Gastrocnemius medialis (tissue), 4 donors: ENCODE measurements at regions not wholly inside any gene's neighbourhood (a gene's known extent, or its start where the extent isn't known, plus 50 kb on each side); places are given as distances from the start of the nearest gene placed in this dataset.

Source experiments
- ATAC-seq, 2 donors: fragments of 150-250 bp; one replicate each; pipeline ENCODE4 v1.9.1; 2016
- DNase-seq, 2 donors: peaks; one replicate each; pipeline ENCODE4 v3.0.0-alpha.2; 2019
- H3K27ac ChIP-seq, 4 donors: fragments of 200-600 bp; sonication (generic); 1 replicate in 1 of 4; 2 replicates in 3 of 4; pipeline ENCODE4 v1.5.1; 2016 to 2018; ENCODE audit warnings: mild to moderate bottlenecking in 2 of 4, moderate library complexity in 1 of 4
- H3K27me3 ChIP-seq, 3 donors: fragments of 200-600 bp; sonication (generic) in 2 of 3; 1 replicate in 1 of 3; 2 replicates in 2 of 3; pipeline versions ENCODE4 v1.5.1 to v1.6.0; 2016 to 2019; ENCODE audit warnings: mild to moderate bottlenecking in 1 of 3, moderate library complexity in 1 of 3
- H3K36me3 ChIP-seq, 2 donors: fragments of 200-600 bp; sonication (generic) in 1 of 2; one replicate each; pipeline ENCODE4 v1.5.1; 2017 to 2018
- H3K4me1 ChIP-seq, 2 donors: fragments of 200-600 bp; sonication (generic) in 1 of 2; one replicate each; pipeline ENCODE4 v1.5.1; 2016 to 2017; ENCODE audit warnings: mild to moderate bottlenecking in 2 of 2
- H3K4me3 ChIP-seq, 4 donors: fragments of 200-600 bp; sonication (generic) in 3 of 4; 1 replicate in 1 of 4; 2 replicates in 3 of 4; pipeline ENCODE4 v1.5.1; 2016 to 2019; ENCODE audit warnings: mild to moderate bottlenecking in 2 of 4
- H3K9me3 ChIP-seq, 3 donors: fragments of 200-600 bp; sonication (generic) in 2 of 3; 1 replicate in 1 of 3; 2 replicates in 2 of 3; pipeline ENCODE4 v1.5.1; 2016 to 2019
- POLR2A ChIP-seq, 2 donors: fragments of 450-650 bp; IDR thresholded peaks; one replicate each; pipeline ENCODE4 v1.6.1; 2017; ENCODE audit warnings: antibody characterized with exemption in 2 of 2, mild to moderate bottlenecking in 2 of 2, moderate library complexity in 2 of 2
- in situ Hi-C, 4 donors: fragments of 200-750 bp; cut with MboI; loops; one replicate each; pipeline versions ENCODE4 v1.15.0 to v1.8.0; 2017; ENCODE audit warnings: low sequenced_read_pairs in 4 of 4
- intact Hi-C: fragments of 100-400 bp; cut with DNase I; formaldehyde crosslinking; loops from one replicate; pipeline ENCODE4 v1.15.1; 2023; ENCODE audit warnings: low total_unique reads
- TF ChIP-seq, protein P1 (sequence below), 5 experiments: fragments of 450-650 bp in 3 of 5; fragments of 200-600 bp in 2 of 5; sonication (generic) in 2 of 5; IDR thresholded peaks in 4 of 5; conservative IDR thresholded peaks in 1 of 5; 1 replicate in 4 of 5; 2 replicates in 1 of 5; pipeline ENCODE4 v1.5.1; 2016 to 2019; ENCODE audit warnings: antibody characterized with exemption in 5 of 5, mild to moderate bottlenecking in 3 of 5, moderate library complexity in 3 of 5

DNA sequence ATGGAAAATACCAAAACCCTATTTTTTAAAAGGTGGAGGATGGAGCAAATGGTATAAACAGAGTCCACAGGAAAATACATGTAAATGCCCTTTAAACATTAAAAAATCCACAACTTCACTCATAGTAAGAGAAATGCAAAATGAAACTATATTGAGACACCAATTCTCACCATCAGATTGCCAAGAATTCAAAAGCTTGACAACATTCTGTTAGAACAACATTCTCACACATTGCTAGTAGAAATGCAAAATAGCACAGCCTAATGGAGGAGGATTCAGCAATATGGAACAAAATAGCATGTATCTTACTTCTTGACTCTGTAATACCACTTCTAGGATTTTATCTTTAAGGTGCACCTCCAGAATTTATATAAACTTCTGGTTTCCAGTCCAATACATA is 351.8 kb downstream of the NXPE2 start:
- ATAC-seq: no peak
- no peaks in the 10 kb centered on the region for H3K36me3 ChIP-seq
- in situ Hi-C loops: no loop called here
- TF ChIP-seq, protein P1, sequence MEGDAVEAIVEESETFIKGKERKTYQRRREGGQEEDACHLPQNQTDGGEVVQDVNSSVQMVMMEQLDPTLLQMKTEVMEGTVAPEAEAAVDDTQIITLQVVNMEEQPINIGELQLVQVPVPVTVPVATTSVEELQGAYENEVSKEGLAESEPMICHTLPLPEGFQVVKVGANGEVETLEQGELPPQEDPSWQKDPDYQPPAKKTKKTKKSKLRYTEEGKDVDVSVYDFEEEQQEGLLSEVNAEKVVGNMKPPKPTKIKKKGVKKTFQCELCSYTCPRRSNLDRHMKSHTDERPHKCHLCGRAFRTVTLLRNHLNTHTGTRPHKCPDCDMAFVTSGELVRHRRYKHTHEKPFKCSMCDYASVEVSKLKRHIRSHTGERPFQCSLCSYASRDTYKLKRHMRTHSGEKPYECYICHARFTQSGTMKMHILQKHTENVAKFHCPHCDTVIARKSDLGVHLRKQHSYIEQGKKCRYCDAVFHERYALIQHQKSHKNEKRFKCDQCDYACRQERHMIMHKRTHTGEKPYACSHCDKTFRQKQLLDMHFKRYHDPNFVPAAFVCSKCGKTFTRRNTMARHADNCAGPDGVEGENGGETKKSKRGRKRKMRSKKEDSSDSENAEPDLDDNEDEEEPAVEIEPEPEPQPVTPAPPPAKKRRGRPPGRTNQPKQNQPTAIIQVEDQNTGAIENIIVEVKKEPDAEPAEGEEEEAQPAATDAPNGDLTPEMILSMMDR (IDR thresholded peaks at IDR 0.05 in 4 of 5, conservative IDR thresholded peaks at IDR 0.05 in 1 of 5): no peak
- no peak for TF ChIP-seq POLR2A (IDR thresholded peaks at IDR 0.05)
- H3K9me3 ChIP-seq: no peaks in the 10 kb centered on the region
- H3K4me1 ChIP-seq: no peaks in the 10 kb centered on the region
- no peak overlapping the region for H3K27ac ChIP-seq
- no peaks in the 10 kb centered on the region for H3K27me3 ChIP-seq
- intact Hi-C loops: no loop called here
- no peak for DNase-seq
- no peak overlapping the region for H3K4me3 ChIP-seq

DNA sequence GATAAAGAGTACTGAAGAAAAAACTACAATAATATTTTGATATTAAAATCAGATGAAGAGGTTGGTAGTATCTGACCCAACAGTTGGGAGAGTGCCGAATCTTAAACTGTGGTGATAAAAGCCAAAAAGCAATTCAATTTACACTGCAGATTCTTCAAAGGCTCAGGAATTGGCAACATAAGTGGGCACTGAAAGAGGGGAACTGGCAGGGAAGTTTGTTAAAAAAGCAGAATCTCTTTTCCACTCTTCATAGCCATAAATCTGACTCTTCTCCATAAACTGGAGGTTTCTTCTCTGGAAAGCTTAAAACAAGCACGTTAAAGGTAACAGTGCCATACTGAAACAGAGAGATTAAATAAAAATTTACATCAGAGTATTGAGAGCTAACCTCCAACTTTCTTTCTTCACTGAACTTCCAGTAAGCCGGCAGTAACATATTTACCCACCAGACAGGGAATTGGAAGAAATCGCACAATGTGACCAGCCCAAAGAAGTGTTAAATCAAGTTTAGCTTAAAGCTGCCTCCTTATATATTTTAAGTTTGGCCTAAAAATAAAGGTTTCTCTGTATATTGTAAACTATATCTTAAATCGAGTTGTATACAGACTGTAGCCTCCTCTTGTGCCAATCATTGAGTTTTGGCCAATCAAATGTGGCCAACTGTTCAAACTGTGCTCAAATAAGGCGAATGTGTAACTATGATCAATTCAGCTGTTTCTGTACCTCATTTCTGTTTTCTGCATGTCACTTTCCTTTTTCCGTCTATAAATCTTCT is 358.3 kb downstream of the NXPE2 start:
- H3K9me3 ChIP-seq: no peaks in the 10 kb centered on the region
- intact Hi-C loops: no loop called here
- no peak overlapping the region for H3K27ac ChIP-seq
- H3K27me3 ChIP-seq: no peaks in the 10 kb centered on the region
- no peaks in the 10 kb centered on the region for H3K4me1 ChIP-seq
- DNase-seq: no peak
- TF ChIP-seq, protein P1 (IDR thresholded peaks at IDR 0.05 in 4 of 5, conservative IDR thresholded peaks at IDR 0.05 in 1 of 5): no peak
- no peak for TF ChIP-seq POLR2A (IDR thresholded peaks at IDR 0.05)
- no peak overlapping the region for H3K4me3 ChIP-seq
- no peaks in the 10 kb centered on the region for H3K36me3 ChIP-seq
- ATAC-seq: no peak
- in situ Hi-C loops: no loop called here

DNA sequence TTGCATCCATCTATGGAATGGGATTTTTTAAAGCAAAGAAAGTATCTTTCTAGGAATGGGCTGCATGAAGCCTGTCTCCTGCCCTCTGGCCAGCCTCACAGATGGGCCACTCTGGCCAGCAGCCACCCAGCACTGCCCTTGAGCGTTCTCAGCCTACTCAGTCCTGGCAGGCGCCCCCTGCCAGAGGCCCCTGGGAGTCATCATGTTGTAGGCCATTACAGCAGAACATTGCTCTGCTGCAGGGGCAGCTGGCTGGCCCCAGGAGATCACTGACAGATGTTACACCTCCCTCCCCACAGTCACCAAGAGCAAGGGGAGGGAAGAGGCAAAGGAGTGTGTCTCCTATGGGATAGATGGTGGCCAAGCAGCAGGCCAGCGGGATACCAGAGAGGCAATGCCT is 363.7 kb downstream of the NXPE2 start:
- ATAC-seq (no peak), DNase-seq (no peak)
- H3K4me1 ChIP-seq: no peaks in the 10 kb centered on the region

DNA sequence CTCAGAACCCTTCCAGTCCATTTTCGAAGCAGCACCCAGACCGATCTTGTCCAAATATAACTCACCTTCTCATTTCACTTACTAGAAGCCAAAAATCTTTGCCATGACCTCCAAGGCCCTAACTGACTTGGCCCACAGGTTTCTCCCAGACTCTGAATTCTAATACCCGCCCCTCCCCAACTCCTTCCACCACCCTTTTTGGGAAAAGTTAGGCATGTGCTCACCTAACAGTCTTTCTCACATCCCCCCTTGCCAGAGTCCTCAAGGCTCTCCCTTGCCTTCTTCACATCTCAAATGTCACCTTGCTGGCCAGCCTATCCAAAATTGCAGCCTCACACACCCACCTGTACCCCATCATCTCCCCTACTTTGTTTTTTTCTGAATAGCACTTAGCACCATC is 369.3 kb downstream of the NXPE2 start:
- no peaks in the 10 kb centered on the region for H3K36me3 ChIP-seq
- ATAC-seq: no peak
- no peak for DNase-seq

More for the DNA sequence above, 363.7 kb downstream of the NXPE2 start:
- no peaks in the 10 kb centered on the region for H3K36me3 ChIP-seq
- H3K4me3 ChIP-seq: no peak overlapping the region
- H3K27me3 ChIP-seq: no peaks in the 10 kb centered on the region
- no peak overlapping the region for H3K27ac ChIP-seq
- intact Hi-C loops (no loop called here), in situ Hi-C loops (no loop called here)
- TF ChIP-seq POLR2A (IDR thresholded peaks at IDR 0.05): no peak
- TF ChIP-seq, protein P1 (IDR thresholded peaks at IDR 0.05 in 4 of 5, conservative IDR thresholded peaks at IDR 0.05 in 1 of 5): no peak
- H3K9me3 ChIP-seq: no peaks in the 10 kb centered on the region

More for the DNA sequence above, 369.3 kb downstream of the NXPE2 start:
- no peak overlapping the region for H3K4me3 ChIP-seq
- intact Hi-C loops: no loop called here
- no peaks in the 10 kb centered on the region for H3K27me3 ChIP-seq
- H3K27ac ChIP-seq: no peak overlapping the region
- TF ChIP-seq, protein P1 (IDR thresholded peaks at IDR 0.05 in 4 of 5, conservative IDR thresholded peaks at IDR 0.05 in 1 of 5): no peak
- no peak for TF ChIP-seq POLR2A (IDR thresholded peaks at IDR 0.05)
- H3K4me1 ChIP-seq: no peaks in the 10 kb centered on the region
- in situ Hi-C loops: no loop called here
- no peaks in the 10 kb centered on the region for H3K9me3 ChIP-seq
